Transverse colon (tissue), 3 donors: ENCODE measurements at regions not wholly inside any gene's neighbourhood (a gene's known extent, or its start where the extent isn't known, plus 50 kb on each side); places are given as distances from the start of the nearest gene placed in this dataset.

Experiments
- CTCF ChIP-seq, 5 experiments: fragments of 200-600 bp in 3 of 5; fragments of 450-650 bp in 2 of 5; sonication (generic) in 3 of 5; IDR thresholded peaks; 1 replicate in 2 of 5; 2 replicates in 3 of 5; pipeline ENCODE4 v1.5.1; 2016 to 2017; ENCODE audit warnings: antibody characterized with exemption in 5 of 5, inconsistent platforms in 3 of 5, mild to moderate bottlenecking in 2 of 5, moderate library complexity in 1 of 5
- EP300 ChIP-seq: sonication (generic); formaldehyde crosslinking; IDR thresholded peaks from one replicate; pipeline ENCODE4 v1.6.1; 2017; ENCODE audit warnings: antibody characterized with exemption, low read depth
- POLR2A ChIP-seq: fragments of 450-650 bp; IDR thresholded peaks from one replicate; pipeline ENCODE4 v1.6.1; 2016; ENCODE audit warnings: antibody characterized with exemption, mild to moderate bottlenecking, moderate library complexity

- TF ChIP-seq CTCF (IDR thresholded peaks at IDR 0.05), result no peak
- no peak for TF ChIP-seq EP300
- TF ChIP-seq POLR2A, result no peak
These were observed 315.5 kb downstream of the SNAPC1 start for GRCh38 chr14:62077676-62078261.
